ENCODE measurements at regions not wholly inside any gene's neighbourhood (a gene's known extent, or its start where the extent isn't known, plus 50 kb on each side); places are given as distances from the start of the nearest gene placed in this dataset.

GRCh38 chr2:198296665-198297308 is 492.4 kb downstream of the PLCL1 start:
- no peak for TF ChIP-seq EZH2 (IDR thresholded peaks at IDR 0.05; ENCODE audit: borderline replicate concordance)
- TF ChIP-seq, protein P1, sequence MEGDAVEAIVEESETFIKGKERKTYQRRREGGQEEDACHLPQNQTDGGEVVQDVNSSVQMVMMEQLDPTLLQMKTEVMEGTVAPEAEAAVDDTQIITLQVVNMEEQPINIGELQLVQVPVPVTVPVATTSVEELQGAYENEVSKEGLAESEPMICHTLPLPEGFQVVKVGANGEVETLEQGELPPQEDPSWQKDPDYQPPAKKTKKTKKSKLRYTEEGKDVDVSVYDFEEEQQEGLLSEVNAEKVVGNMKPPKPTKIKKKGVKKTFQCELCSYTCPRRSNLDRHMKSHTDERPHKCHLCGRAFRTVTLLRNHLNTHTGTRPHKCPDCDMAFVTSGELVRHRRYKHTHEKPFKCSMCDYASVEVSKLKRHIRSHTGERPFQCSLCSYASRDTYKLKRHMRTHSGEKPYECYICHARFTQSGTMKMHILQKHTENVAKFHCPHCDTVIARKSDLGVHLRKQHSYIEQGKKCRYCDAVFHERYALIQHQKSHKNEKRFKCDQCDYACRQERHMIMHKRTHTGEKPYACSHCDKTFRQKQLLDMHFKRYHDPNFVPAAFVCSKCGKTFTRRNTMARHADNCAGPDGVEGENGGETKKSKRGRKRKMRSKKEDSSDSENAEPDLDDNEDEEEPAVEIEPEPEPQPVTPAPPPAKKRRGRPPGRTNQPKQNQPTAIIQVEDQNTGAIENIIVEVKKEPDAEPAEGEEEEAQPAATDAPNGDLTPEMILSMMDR (IDR thresholded peaks at IDR 0.05; ENCODE audit: poor library complexity): peak; percentile 76
- Histone ChIP-seq H4K20me1 (ENCODE audit: insufficient read depth, poor library complexity, severe bottlenecking) (no peaks in the 10 kb centered on the region), H3K9me3 (ENCODE audit: low read depth) (no peaks in the 10 kb centered on the region), H2AFZ (no peak overlapping the region), H3K4me2 (no peak overlapping the region), H3K79me2 (no peaks in the 10 kb centered on the region), H3K9me2 (replicated peaks; ENCODE audit: insufficient read depth) (no peaks in the 10 kb centered on the region), H3K27me3 (peaks cover 5% of the 10 kb centered on the region), H3K4me3 (no peak overlapping the region), H3K4me1 (ENCODE audit: insufficient read depth) (no peaks in the 10 kb centered on the region), H3K36me3 (replicated peaks; ENCODE audit: insufficient read depth, low read depth) (no peaks in the 10 kb centered on the region), H3K27ac (no peak overlapping the region)
- 3% methylated on average over 8 of the region's 8 CpGs for WGBS (ENCODE audit: low lambda C conversion rate, missing lambda C conversion rate)
- peak; percentile 79 for DNase-seq (ENCODE audit: low spot score)

GRCh38 chr2:198293281-198293680 is 488.9 kb downstream of the PLCL1 start:
- H3K27ac ChIP-seq: no peak overlapping the region
- H3K27me3 ChIP-seq: no peaks in the 10 kb centered on the region
- no peaks in the 10 kb centered on the region for H3K36me3 ChIP-seq (replicated peaks; ENCODE audit: insufficient read depth, low read depth)
- H2AFZ ChIP-seq: no peak overlapping the region
- H3K79me2 ChIP-seq: no peaks in the 10 kb centered on the region
- no peak overlapping the region for H3K4me3 ChIP-seq
- no peak overlapping the region for H3K4me2 ChIP-seq
- 65% methylated on average over 1 of the region's 1 CpG for WGBS (ENCODE audit: low lambda C conversion rate, missing lambda C conversion rate)
- no peaks in the 10 kb centered on the region for H4K20me1 ChIP-seq (ENCODE audit: insufficient read depth, poor library complexity, severe bottlenecking)
- TF ChIP-seq EZH2phosphoT487 (IDR thresholded peaks at IDR 0.05; ENCODE audit: low read depth, severe bottlenecking, unreplicated experiment) (no peak), EZH2 (IDR thresholded peaks at IDR 0.05; ENCODE audit: borderline replicate concordance) (no peak)
- TF ChIP-seq, protein P1 (IDR thresholded peaks at IDR 0.05; ENCODE audit: poor library complexity): no peak
- DNase-seq (ENCODE audit: low spot score): no peak
- H3K9me2 ChIP-seq (replicated peaks; ENCODE audit: insufficient read depth): no peaks in the 10 kb centered on the region
- H3K9me3 ChIP-seq (ENCODE audit: low read depth): no peaks in the 10 kb centered on the region
- H3K4me1 ChIP-seq (ENCODE audit: insufficient read depth): no peaks in the 10 kb centered on the region

- Histone ChIP-seq H3K4me2 (no peak overlapping the region), H3K4me3 (no peak overlapping the region), H3K4me1 (ENCODE audit: insufficient read depth) (peaks cover 3% of the 10 kb centered on the region), H4K20me1 (ENCODE audit: insufficient read depth, poor library complexity, severe bottlenecking) (no peaks in the 10 kb centered on the region), H3K27me3 (no peaks in the 10 kb centered on the region), H3K27ac (no peak overlapping the region), H3K9me2 (replicated peaks; ENCODE audit: insufficient read depth) (no peaks in the 10 kb centered on the region), H3K79me2 (no peaks in the 10 kb centered on the region), H2AFZ (no peak overlapping the region), H3K36me3 (replicated peaks; ENCODE audit: insufficient read depth, low read depth) (no peaks in the 10 kb centered on the region), H3K9me3 (ENCODE audit: low read depth) (no peaks in the 10 kb centered on the region)
- WGBS (ENCODE audit: low lambda C conversion rate, missing lambda C conversion rate): 89% methylated on average over 3 of the region's 3 CpGs
- DNase-seq (ENCODE audit: low spot score): no peak
- TF ChIP-seq EZH2phosphoT487 (IDR thresholded peaks at IDR 0.05; ENCODE audit: low read depth, severe bottlenecking, unreplicated experiment): no peak
- TF ChIP-seq, protein P1 (IDR thresholded peaks at IDR 0.05; ENCODE audit: poor library complexity): no peak
- no peak for TF ChIP-seq EZH2 (IDR thresholded peaks at IDR 0.05; ENCODE audit: borderline replicate concordance)
These were observed 485.4 kb downstream of the PLCL1 start for GRCh38 chr2:198289811-198290210.

Data from hepatocyte (in vitro differentiated cells).